Caco-2 (cell line): ENCODE measurements at regions not wholly inside any gene's neighbourhood (a gene's known extent, or its start where the extent isn't known, plus 50 kb on each side); places are given as distances from the start of the nearest gene placed in this dataset.

Experiments
- BruUV-seq: library from RNA; stranded (reverse); fragments of 400-500 nt; replicated peaks from 2 replicates; lab custom pipeline; 2021; lab: Mats Ljungman, UMichigan
- CTCF ChIA-PET: fragments of 300-600 bp; sonication (Branson Sonifier 250); formaldehyde crosslinking; loops from one replicate; lab custom pipeline; 2022; ENCODE audit warnings: antibody characterized with exemption; lab: Charles Lee
- POLR2A ChIA-PET: fragments of 300-600 bp; sonication (Branson Sonifier 250); formaldehyde crosslinking; loops from one replicate; lab custom pipeline; 2022; ENCODE audit warnings: antibody characterized with exemption; lab: Charles Lee
- DNase-seq, 2 experiments: peaks; one replicate each; pipeline versions ENCODE4 v3.0.0 to v3.0.0-alpha.2; 2020 to 2022
- H3K27me3 ChIP-seq: replicated peaks from 2 replicates; pipeline ENCODE4 v1.6.0; 2011; ENCODE audit warnings: low read length; ENCODE audit not compliant: control insufficient read depth, insufficient read depth
- H3K36me3 ChIP-seq: 2 replicates; pipeline ENCODE4 v1.5.1; 2011; ENCODE audit warnings: low read length; ENCODE audit not compliant: control insufficient read depth, insufficient read depth
- H3K4me1 ChIP-seq: fragments of 250-450 bp; sonication (Bioruptor Pico); 2 replicates; pipeline ENCODE4 v1.5.1; 2020; ENCODE audit warnings: mild to moderate bottlenecking
- H3K4me3 ChIP-seq: 2 replicates; pipeline ENCODE4 v1.5.1; 2011; ENCODE audit warnings: low read depth, mild to moderate bottlenecking, control low read depth, low read length
- H3K9me3 ChIP-seq: fragments of 250-450 bp; sonication (Bioruptor Pico); 2 replicates; pipeline ENCODE4 v1.5.1; 2020; ENCODE audit warnings: mild to moderate bottlenecking, moderate library complexity
- H3K27ac Mint-ChIP-seq: one replicate; pipeline ENCODE4 v1.8.0; 2022; ENCODE audit warnings: mixed read lengths; ENCODE audit not compliant: unreplicated experiment
- H3K27me3 Mint-ChIP-seq: one replicate; pipeline ENCODE4 v1.8.0; 2022; ENCODE audit warnings: mixed read lengths; ENCODE audit not compliant: insufficient read depth, unreplicated experiment
- H3K36me3 Mint-ChIP-seq: one replicate; pipeline ENCODE4 v1.8.0; 2022; ENCODE audit warnings: mild to moderate bottlenecking, mixed read lengths; ENCODE audit not compliant: insufficient read depth, unreplicated experiment
- H3K4me1 Mint-ChIP-seq: one replicate; pipeline ENCODE4 v1.8.0; 2022; ENCODE audit warnings: low read depth, mixed read lengths; ENCODE audit not compliant: unreplicated experiment
- H3K4me3 Mint-ChIP-seq: one replicate; pipeline ENCODE4 v1.8.0; 2022; ENCODE audit warnings: mild to moderate bottlenecking, moderate library complexity, mixed read lengths; ENCODE audit not compliant: unreplicated experiment
- H3K9me3 Mint-ChIP-seq: one replicate; pipeline ENCODE4 v1.8.0; 2022; ENCODE audit warnings: mixed read lengths; ENCODE audit not compliant: unreplicated experiment
- intact Hi-C: fragments of 100-400 bp; cut with micrococcal nuclease; formaldehyde crosslinking; loops from one replicate; pipeline ENCODE4 v1.10.0; 2022; ENCODE audit not compliant: unreplicated experiment
- TF ChIP-seq, protein P1 (sequence below), 2 experiments: fragments of 200-600 bp in 1 of 2; IDR thresholded peaks; 1 replicate in 1 of 2; 2 replicates in 1 of 2; pipeline versions ENCODE4 v1.5.1 to v1.8.0; 2011 to 2022; ENCODE audit warnings: antibody characterized with exemption in 1 of 2, control low read depth in 1 of 2, inconsistent platforms in 1 of 2, low read depth in 1 of 2, low read length in 1 of 2, mild to moderate bottlenecking in 1 of 2, moderate library complexity in 1 of 2; ENCODE audit not compliant: insufficient read depth in 1 of 2, severe bottlenecking in 1 of 2, unreplicated experiment in 1 of 2

DNA sequence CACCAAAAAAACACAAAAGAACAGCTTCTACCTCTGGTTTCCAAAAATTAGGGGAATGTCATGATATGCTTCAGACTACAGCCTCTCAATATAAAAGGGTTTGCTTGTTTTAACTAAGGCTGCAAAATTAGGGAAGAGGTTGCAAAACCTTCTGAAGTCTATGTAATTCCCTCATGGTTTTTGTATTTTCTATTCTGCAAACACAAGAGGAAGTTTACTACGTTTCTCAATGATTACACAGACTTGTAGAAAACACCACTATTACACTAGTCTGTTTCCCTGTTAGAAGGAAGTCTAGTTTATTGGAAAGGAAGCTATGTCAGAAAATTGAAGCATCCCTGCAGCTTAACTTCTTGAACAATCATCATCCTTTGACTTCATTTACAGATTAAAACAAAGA, 229.7 kb upstream of the FMN2 start:
- Mint-ChIP-seq H3K4me1 (no peaks in the 10 kb centered on the region), H3K27ac (no peak overlapping the region), H3K36me3 (no peaks in the 10 kb centered on the region), H3K27me3 (no peaks in the 10 kb centered on the region), H3K9me3 (no peaks in the 10 kb centered on the region), H3K4me3 (no peak overlapping the region)
- DNase-seq = no peak
- TF ChIP-seq, protein P1, sequence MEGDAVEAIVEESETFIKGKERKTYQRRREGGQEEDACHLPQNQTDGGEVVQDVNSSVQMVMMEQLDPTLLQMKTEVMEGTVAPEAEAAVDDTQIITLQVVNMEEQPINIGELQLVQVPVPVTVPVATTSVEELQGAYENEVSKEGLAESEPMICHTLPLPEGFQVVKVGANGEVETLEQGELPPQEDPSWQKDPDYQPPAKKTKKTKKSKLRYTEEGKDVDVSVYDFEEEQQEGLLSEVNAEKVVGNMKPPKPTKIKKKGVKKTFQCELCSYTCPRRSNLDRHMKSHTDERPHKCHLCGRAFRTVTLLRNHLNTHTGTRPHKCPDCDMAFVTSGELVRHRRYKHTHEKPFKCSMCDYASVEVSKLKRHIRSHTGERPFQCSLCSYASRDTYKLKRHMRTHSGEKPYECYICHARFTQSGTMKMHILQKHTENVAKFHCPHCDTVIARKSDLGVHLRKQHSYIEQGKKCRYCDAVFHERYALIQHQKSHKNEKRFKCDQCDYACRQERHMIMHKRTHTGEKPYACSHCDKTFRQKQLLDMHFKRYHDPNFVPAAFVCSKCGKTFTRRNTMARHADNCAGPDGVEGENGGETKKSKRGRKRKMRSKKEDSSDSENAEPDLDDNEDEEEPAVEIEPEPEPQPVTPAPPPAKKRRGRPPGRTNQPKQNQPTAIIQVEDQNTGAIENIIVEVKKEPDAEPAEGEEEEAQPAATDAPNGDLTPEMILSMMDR (IDR thresholded peaks at IDR 0.05; ENCODE audit: insufficient read depth in 1 of 2, low read depth in 1 of 2, low read length in 1 of 2, severe bottlenecking in 1 of 2, unreplicated experiment in 1 of 2) = no peak
- Histone ChIP-seq H3K9me3 (no peaks in the 10 kb centered on the region), H3K4me3 (no peak overlapping the region), H3K4me1 (no peaks in the 10 kb centered on the region), H3K36me3 (no peaks in the 10 kb centered on the region), H3K27me3 (no peaks in the 10 kb centered on the region)
- no TSS peak for BruUV-seq
- ChIA-PET CTCF (no interaction called here), POLR2A (no interaction called here)
- intact Hi-C loops = no loop called here

DNA sequence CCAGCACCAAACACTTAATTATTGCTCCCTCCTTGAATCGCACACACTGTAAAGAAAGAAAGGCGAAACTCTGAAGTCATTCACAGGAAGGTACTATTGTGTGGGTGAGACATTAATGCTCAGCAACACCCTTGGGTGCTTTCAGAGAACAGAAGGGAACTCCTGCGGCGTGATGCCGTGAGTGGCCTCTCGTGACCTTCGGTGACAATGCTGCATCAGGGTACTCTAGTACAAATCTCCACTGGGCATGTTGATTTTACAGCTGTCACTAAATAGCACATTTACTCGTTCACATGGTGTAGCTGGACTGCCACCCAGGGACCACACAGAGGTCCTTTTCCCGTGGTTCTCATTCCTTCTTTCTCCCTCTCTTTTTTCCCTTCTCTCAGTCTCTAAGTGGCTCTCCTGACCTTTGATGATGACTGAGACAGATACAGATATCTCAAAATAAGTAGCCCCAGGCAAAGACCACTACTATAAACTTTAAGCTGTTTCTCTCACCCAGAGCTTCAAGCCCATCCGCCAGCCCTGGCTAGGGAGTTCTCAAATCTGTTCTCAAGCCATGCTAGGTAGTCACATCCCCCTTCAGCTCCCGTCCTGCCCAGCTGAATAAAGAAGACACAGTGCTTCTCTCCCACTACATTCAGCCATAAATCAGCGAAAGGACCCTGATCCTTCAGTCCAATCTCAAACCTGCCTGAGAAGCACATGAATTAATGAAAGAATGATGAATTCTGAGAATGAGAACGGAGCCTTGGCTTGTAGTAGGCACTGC, 223.4 kb upstream of the FMN2 start:
- H3K4me3 Mint-ChIP-seq = no peak overlapping the region
- H3K36me3 ChIP-seq = no peaks in the 10 kb centered on the region
- no peaks in the 10 kb centered on the region for H3K36me3 Mint-ChIP-seq
- H3K4me1 Mint-ChIP-seq = no peaks in the 10 kb centered on the region
- H3K4me3 ChIP-seq = no peak overlapping the region
- POLR2A ChIA-PET = no interaction called here
- CTCF ChIA-PET = no interaction called here
- H3K9me3 ChIP-seq = no peaks in the 10 kb centered on the region
- no peak for DNase-seq
- no peak overlapping the region for H3K27ac Mint-ChIP-seq
- H3K9me3 Mint-ChIP-seq = no peaks in the 10 kb centered on the region
- H3K4me1 ChIP-seq = no peaks in the 10 kb centered on the region
- TF ChIP-seq, protein P1 (IDR thresholded peaks at IDR 0.05; ENCODE audit: insufficient read depth in 1 of 2, low read depth in 1 of 2, low read length in 1 of 2, severe bottlenecking in 1 of 2, unreplicated experiment in 1 of 2) = no peak
- H3K27me3 ChIP-seq = no peaks in the 10 kb centered on the region
- intact Hi-C loops = loop anchor here (2.0 kb wide), 1 partner anchor 51 kb away; no protein-coding TSS in a partner anchor
- BruUV-seq = no TSS peak
- H3K27me3 Mint-ChIP-seq = no peaks in the 10 kb centered on the region

DNA sequence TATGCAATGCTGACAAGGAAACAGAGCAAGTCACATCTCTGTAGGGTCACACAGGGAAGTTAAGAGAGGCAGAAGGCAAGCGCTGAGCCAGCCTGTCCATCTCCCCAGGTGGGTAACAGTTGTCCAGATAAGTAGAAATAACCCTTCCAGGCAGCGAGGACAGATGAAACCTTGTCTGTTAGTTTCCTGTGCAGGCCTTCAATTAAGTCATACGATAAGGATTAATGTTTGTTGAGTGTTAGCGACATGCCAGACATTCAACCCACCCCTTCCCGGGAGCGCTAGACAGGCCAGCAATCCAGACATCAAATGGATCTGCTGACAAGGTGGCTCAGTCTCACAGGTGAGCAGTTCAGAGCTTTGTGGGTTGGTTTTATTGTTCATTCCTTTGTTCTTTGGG, 221.5 kb upstream of the FMN2 start:
- H3K27me3 Mint-ChIP-seq = no peaks in the 10 kb centered on the region
- DNase-seq = no peak
- H3K4me3 Mint-ChIP-seq = no peak overlapping the region
- Histone ChIP-seq H3K36me3 (no peaks in the 10 kb centered on the region), H3K4me3 (no peak overlapping the region), H3K4me1 (no peaks in the 10 kb centered on the region), H3K27me3 (no peaks in the 10 kb centered on the region), H3K9me3 (no peaks in the 10 kb centered on the region)
- TF ChIP-seq, protein P1 (IDR thresholded peaks at IDR 0.05; ENCODE audit: insufficient read depth in 1 of 2, low read depth in 1 of 2, low read length in 1 of 2, severe bottlenecking in 1 of 2, unreplicated experiment in 1 of 2) = no peak
- H3K36me3 Mint-ChIP-seq = no peaks in the 10 kb centered on the region
- no peaks in the 10 kb centered on the region for H3K9me3 Mint-ChIP-seq
- ChIA-PET POLR2A (no interaction called here), CTCF (no interaction called here)
- no TSS peak for BruUV-seq
- H3K4me1 Mint-ChIP-seq = no peaks in the 10 kb centered on the region
- no peak overlapping the region for H3K27ac Mint-ChIP-seq
- intact Hi-C loops = no loop called here
